HUDEP-2 (cell line): ENCODE measurements at regions not wholly inside any gene's neighbourhood (a gene's known extent, or its start where the extent isn't known, plus 50 kb on each side); places are given as distances from the start of the nearest gene placed in this dataset.
"Not testable (repeated sequence)": the region's sequence is repeated elsewhere in the genome, so short reads cannot be mapped to it uniquely, and the experiment has no call there.

ENCODE experiments used
- DNase-seq, 76 experiments: peaks; one replicate each; lab custom pipeline; 2025; ENCODE audit not compliant: unreplicated experiment in 76 of 76; lab: John Stamatoyannopoulos, UW

DNA sequence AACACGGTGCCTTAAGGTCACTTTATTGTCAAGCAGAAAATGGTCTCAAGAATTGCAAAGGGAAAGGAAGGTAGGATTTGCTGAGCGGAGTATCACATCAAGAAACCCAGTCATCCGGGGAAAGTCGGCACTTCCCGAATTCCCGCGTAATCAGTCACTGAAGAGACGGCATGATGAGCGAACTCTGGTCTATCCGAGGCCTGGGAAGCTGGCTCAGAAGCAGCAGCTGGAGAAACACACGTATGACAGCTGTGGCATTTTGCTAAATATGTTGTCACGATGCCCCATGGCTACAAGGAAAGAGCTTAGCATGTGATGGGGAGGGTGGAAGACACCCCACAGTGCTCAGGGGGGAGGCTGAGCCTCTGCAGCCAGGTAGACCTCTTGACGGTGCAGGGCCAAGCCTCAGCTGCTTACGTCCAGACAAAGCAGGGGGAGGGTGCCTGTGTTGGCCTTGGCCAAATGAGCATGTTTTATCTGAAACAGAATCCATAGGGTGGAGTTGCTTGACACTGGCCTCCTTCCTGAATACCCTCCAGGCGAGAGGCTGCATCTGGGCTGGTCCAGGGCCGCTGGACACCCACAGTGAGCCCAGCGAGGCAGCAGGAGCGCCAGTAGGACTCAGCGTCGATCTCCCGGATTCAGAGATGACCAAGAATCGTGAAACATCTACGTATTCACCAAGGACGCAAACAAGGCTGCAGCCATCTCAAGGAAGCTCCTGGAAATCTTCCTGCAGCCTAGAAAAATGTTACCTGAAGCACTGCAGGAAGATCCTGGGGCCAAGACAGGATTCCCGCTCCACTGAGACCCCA lies 118.8 kb upstream of the AFDN start:
- DNase-seq = no peak

DNA sequence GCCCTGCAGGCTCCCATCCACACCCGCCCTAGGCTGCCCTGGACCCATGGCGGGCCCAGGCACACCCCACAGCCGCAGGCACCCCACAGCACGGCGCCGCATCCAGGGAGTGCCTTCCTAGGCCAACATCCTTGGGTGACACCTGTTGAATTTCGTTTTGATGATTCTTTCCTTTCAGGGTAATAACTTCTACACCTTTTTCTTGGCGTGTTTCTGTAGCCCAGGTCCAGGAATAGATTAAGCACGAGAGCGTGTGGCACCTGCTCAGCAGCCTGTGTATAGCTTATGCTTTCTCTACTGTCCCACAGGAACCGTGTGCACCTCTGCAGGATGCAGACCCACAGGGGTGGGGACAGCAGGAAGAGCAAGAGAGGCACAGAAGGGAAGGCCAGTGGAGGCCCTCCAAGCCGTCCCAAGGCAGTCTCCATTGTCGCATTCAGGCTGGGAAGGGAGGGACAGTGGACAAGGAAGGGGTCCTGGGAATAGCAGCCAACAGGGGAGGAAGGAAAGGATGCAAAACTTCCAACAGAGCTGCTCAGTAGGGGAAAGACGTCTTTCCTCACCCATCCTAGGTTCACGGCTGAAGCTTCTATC lies 118.1 kb upstream of the AFDN start:
- no peak for DNase-seq

DNA sequence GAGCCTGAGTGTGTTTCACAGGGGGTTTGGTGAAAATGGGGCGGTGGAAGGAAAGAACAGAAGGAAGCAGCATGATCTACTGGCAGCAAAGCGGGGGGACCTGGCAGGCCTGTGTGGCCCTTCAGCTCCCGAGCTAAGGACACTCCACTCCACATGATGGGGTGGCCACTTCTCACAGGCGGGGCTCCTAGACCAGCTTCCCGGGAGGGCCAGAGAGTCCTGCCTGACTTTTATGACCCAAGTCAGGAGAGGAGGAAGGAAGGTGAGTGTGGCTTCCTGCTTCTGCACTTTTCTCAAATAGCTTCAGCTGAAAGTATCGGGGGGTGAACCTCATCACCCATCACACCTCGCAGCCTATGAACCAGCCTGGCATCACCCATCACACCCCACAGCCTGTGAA lies 117.5 kb upstream of the AFDN start:
- no peak for DNase-seq

- DNase-seq = not testable (repeated sequence)
These were observed 116.9 kb upstream of the AFDN start for GRCh38 chr6:167709776-167710336.

GRCh38 chr6:167710363-167710920 lies 116.3 kb upstream of the AFDN start:
- no peak for DNase-seq

DNA sequence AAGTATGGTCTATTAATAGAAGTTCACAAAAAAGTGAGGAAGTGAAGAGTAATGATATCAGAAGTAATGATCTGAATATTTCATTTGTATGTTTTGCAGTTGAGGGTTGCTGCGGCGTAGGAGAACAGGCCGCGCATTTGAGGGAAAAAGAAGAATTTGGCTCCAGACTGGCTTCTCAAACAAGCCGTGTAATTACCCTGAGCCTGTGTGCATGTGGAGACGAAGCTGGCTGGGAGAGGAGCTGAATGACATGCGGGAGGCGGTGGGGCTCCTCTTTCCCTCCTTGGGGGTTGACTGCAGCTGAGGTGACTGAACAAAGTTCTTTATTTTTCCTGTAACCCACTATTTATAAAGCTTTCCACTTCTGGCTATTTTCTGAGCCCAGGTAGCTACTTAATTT lies 115.5 kb upstream of the AFDN start:
- DNase-seq = no peak

DNA sequence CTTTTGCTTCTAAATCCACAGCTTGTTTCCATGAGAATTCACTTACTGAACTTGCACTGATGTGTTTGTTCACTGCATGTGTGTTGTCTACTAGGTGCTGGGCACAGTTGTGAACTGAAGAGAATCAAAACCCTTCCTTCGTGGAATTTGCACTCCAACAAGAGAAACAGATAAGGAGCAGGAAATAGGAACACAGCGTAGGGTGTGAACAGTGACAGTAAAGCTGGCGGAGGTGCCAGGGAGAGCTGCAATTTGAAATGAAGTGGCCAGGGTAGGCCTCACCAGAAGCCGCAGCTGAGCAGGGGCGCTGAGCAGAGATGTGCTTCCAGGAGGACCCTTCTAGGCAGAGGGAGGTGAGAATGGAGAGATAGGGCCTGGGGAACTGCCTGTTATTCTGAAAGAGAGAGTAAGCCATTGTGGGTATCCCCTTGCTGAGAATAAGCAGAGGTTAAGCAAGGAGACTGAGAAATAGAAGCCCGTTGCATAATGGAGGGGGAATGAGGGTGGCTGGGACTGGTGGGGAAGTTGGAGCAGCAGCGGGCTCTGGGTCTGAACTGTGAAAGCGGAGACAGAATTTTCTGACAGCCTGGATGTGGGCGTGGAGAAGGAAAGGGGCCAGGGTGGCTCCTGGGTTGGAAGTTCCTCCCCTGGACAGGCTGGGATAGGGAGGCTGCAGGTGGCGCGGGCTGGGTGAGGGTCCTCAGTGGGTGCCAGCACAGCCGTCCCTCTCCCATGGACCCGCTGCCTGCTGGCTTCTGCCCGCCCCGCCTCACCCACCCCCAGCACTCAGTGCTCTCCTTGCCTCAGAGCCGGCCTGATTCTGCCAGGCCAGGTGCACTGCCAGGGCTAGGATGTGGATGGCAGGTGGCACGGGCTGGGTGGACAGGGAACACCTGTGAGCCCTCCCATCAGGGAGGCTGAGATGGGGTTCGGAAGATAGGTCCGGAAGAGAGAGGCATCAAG lies 114.7 kb upstream of the AFDN start:
- DNase-seq = no peak

DNA sequence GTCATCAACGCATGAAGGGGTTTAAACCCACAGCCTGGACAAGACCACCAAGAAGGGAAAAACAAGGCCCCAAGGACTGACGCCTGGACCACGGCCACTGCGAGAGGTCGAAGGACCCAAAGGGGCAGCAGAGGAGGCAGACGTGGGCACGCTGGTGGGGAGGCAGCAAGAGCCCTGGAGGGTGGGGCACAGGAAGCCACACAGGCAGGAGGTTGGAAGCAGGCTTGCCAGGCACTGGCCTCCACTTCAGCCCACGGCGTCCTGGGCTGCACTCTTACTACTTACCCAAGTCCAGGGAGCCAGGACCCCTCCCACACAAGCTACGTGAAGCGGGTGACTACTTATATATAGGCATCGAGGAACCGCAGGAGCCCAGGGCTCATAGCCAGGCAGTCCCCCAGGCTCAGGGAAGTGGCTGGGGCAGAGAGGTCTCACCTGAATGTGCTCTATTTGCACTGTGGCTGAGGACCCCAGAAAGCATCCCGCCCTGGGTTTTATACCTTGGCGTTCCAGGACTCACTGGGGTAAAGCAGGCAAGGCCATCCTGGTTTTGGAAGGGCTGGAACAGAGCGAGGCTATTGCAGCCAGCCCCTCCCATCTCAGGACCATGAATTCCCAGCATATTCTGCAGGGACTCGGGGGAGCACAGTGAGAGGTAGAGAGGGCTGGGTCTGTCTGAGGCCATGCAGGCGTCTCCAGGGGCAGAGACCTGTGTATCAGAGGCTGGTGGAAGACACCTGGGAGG lies 113.8 kb upstream of the AFDN start:
- DNase-seq = no peak

DNA sequence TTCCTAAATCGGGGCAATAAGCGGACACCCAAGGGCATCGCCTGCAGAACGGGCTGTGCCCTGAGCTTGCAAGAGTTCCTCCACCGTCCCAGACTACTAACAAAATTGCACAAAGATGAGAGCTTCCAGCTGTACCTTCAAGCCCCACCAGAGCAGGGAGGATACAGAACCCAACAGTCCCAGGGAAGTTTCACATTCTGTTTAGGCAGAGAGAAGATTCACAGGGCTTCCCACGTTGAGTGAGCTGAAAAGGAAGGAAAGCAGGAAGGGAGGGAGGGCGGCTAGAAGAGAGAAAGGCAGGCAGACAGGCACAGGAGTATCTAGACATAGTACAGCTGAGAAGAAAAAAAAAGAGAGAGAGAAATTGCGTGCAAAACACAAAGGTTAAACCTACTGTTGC lies 112.6 kb upstream of the AFDN start:
- no peak for DNase-seq

DNA sequence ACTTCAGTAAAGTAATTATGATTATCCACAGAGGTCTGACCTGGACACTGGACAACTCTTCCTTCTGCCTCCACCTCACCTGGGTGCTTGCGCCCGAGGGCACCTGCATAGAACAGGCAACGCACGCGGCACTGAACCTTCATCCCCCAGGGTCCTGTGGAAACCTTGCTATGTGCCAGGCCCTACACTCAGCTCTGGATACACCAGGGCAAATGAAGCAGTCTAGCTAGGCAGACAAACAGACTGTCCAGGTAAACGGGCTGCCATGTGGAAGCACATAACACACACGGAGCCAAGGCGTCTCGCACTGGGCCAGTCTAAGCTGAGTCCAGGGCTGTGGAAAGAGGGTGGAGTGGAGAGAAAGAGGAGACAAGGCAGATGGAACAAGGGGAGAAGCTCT lies 109.3 kb upstream of the AFDN start:
- no peak for DNase-seq

DNA sequence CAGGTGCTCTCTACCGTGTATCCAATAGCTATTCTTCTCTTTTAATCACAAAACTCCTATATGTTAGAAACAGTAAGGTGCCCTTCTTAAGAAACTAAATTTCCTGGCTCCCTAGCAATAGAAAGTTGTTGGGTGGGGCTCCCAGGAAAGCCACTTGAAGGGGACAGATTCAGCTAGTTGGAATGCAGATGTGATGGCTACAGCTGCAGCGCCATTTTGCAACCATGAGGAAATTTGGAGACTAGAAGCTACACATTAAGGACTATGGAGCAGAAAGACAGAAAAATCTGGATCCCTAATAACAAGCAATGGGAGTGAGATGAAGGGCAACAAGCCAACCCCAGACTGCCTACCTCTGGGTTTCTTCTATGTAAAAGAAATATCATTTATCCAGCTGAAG lies 108.8 kb upstream of the AFDN start:
- no peak for DNase-seq

DNA sequence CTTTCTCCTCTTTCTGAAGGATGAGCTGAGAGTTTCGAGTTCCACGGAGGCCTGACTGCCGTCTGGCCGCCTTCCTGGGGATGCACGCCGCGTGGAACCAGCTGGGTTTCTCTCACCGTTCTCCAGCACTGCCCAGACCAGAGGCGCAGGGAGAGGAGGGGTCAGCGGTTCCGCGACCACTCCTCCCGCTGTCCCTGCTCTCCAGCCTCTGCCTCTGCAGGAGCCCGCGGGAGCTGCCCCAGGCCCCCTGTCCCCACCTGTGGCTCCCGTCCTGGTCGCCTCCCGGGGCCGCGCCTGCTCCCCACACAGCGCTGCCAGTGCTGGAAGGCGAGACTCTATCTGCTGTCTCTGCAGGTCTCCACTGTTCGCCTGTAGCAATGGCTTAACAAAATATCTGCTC lies 106.8 kb upstream of the AFDN start:
- DNase-seq = no peak

DNA sequence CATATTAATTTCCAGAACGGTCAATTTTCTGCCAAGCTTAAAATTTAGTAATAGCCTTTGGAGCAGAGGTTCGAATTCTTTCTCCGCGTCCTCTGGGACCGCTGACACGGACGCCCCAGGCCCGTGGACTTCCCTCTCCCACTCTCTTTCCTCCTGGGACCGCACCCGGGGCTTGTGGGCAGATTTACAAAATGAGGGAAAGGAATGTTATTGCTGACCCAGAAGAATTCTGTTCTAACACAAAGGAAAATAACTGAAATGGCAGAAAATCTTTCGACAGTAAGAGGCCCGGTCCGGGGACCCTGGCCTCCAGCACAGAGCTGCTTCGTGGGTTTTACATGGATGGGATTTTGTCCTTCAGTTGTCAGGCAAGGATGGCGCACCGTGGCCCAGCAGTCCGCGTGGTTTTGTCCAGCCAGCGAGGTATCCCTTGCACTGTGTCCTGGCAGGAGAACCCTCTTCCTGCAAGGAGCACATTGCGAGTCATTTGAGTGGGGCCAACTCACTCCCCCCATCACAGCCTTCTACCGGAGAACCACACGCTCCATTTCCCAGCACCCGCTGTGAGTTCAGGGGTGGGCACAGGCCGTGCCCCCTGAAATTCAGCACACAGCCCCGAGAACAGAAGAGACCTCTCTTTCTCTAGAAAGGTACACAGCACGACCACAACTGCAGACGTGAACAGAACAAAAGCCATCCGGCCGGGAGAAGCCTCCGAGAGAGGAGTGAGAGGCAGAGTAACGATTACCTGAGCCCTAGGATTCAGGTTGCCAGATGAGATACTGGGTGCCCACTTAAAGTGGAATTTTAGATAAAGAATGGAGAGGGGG lies 106.0 kb upstream of the AFDN start:
- DNase-seq = no peak

DNA sequence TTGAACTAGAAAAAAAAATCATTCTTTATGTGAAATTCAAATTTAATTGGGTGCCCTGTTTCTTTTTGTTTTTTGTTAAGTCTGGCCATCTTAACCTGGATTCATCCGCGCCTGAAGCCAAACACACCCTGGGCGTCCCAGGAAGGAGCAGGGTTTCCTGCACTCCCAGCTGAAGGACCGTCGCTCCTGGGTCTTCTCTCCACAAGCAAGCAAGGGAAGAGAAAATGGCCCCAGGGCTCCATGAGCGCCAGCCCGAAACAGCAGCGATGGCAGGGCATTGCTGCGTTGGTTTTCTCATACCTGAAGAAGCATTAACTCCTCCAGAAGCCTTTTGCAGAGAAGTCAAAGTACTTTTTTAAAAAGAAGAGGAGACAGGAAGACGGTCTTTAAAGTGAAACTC lies 105.4 kb upstream of the AFDN start:
- no peak for DNase-seq

DNA sequence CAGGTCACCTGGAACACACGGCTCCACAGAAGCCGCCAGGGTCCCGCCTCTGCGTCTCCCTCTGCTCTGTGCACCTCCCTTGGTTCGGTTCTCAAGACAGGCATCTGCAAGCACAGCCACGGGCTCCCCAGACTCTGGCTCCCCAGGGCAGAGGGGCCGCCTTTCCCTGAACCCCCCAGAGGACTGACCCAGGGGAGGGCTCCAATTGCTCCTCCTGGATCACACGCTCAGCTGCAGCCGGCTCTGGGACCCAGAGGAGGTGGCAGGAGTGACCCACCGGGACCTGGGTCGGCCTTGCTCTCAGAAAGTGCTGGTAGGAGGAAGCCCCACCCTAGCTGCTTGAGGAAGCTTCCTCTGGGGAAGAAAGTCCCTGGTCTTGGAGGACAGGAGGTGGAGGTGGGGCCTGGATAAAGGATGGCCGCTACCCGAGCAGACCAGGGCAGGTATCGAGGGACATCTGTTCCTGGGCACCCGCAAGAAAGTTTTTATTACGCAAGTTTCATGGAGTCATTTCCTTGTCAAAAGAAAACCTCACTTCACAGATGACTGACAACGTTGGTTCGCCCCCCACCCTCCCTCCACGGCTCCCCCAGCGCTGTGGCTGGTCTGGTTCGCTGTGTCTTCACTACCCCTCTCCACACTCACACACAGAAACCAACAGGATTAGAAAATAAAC lies 103.9 kb upstream of the AFDN start:
- DNase-seq = no peak

GRCh38 chr6:167726043-167726621 lies 100.6 kb upstream of the AFDN start:
- no peak for DNase-seq

DNA sequence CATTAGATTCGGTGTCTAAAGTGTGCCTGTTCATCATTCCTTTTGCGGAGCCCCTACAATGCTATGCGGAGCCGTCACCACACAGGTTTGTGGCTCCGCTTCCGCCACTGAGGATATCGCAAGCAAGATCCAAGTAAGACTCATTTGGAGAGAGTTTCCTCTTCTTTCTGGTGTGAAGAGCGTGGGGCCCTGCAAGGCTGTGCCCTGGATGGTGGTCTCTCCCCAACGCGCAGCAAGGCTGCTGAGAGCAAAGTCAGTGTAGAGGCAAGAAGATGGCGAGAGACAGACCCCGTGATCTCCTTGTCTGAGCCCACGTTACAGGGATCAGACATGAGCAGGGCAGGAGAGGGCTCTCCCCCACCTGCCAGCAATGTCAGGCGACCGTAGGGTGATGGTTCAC lies 96.3 kb upstream of the AFDN start:
- DNase-seq = no peak

DNA sequence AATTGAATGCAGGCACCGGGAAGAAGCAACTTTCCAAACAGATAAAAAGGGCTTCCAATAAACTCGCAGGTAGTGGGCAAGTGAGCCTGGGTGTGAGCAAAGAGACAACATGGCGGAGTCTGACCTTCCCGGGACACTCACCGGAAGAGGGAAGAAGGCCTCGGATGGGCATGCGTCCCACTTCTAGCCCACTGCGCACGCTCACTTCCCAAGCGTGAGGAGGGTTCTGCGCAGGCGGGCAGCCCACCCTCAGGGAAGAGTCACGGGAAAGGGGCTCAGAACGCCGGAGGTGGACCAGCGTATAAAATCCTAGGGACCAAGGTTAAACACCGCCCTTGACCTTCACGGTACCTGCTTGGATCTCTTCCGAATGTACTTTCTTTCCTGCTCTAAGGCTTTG lies 95.5 kb upstream of the AFDN start:
- no peak for DNase-seq
